ENCODE measurements at regions not wholly inside any gene's neighbourhood (a gene's known extent, or its start where the extent isn't known, plus 50 kb on each side); places are given as distances from the start of the nearest gene placed in this dataset.
"Not testable (repeated sequence)": the region's sequence is repeated elsewhere in the genome, so short reads cannot be mapped to it uniquely, and the experiment has no call there.

DNA sequence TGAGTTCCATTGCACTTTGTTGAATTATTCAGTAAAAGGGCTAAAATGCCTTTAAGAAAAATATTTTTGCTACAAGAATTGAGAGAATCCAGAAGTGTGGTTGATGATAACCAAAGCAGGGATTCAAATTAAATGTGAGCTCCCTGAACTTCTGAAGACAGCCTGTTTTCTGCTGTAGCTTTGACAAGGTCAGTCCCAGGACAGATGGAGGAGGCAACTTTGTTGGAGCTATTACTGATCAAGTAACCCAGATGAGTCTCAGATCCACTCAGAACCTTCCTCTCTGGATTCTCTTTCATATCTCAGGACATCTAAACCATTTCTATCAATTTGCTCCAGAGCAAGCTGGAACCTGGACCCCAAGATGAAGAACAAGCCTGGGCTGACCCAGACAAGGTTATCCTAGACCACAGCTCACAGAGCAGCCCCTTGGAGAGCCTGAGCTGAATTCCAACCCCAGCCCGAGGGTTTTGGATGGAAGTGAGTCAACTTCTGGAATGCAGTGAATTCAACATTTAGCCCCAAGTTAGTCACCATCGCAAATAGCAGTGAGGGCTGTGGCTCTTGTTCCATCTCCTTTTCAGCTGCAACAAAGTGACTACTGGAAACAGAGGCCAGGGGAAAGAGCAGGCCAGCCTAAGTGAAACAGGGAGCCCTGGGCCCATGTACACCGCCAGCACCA is 137.8 kb upstream of the TSC22D1 start:
- DNase-seq (ENCODE audit: low read depth) = peak; percentile 97

- DNase-seq (ENCODE audit: low read depth) = no peak
These were observed 135.6 kb upstream of the TSC22D1 start for GRCh38 chr13:44711706-44712105.

GRCh38 chr13:44710576-44710975 is 134.4 kb upstream of the TSC22D1 start:
- peak; percentile 98 for DNase-seq (ENCODE audit: low read depth)

GRCh38 chr13:44704811-44705210 is 128.7 kb upstream of the TSC22D1 start:
- not testable (repeated sequence) for DNase-seq (ENCODE audit: low read depth)

- peak; percentile 70 for DNase-seq (ENCODE audit: low read depth)
These were observed 127.2 kb upstream of the TSC22D1 start for GRCh38 chr13:44703371-44703770.

GRCh38 chr13:44698066-44698465 is 121.9 kb upstream of the TSC22D1 start:
- no peak for DNase-seq (ENCODE audit: low read depth)

GRCh38 chr13:44697058-44697457 is 120.9 kb upstream of the TSC22D1 start:
- DNase-seq (ENCODE audit: low read depth) = no peak

DNA sequence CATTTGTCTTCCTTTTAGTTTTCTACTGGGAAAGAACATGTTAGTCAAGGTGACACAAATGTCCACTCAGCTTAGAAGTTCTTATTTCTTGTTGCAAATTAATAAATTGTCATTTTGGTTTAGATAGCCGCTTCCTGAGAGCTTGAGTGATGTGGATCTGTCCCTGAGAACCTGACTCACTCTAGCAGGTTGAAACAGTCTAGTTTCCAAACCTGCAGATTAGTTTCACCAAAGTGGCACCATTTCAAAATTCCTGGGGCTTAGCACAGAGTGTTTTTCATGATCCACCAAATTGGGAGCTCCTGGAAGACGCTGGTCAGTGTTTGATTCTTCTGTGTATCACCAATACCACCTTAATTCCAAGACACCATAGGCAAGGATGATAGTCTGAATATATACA is 119.4 kb upstream of the TSC22D1 start:
- DNase-seq (ENCODE audit: low read depth) = no peak

- DNase-seq (ENCODE audit: low read depth) = no peak
These were observed 118.7 kb upstream of the TSC22D1 start for GRCh38 chr13:44694842-44695241.

DNA sequence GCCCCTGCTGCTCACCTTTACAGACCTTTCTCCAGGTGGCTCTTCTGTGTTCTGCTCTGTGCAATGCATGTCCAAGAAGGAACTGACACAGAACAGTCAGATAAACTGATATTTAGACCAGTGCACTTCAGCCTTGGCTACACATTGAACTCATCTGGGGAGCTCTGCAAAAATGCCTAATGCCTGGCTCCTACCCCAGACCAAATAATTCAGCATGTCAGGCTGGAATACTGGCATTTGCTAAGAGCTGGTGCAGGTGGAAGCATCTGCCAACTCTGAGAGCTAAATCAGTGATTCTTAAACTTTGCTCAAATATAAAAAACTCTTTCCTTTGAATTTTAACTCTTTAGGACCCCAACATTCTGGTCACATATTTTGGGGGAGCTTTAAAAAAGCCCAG is 118.2 kb upstream of the TSC22D1 start:
- no peak for DNase-seq (ENCODE audit: low read depth)

DNA sequence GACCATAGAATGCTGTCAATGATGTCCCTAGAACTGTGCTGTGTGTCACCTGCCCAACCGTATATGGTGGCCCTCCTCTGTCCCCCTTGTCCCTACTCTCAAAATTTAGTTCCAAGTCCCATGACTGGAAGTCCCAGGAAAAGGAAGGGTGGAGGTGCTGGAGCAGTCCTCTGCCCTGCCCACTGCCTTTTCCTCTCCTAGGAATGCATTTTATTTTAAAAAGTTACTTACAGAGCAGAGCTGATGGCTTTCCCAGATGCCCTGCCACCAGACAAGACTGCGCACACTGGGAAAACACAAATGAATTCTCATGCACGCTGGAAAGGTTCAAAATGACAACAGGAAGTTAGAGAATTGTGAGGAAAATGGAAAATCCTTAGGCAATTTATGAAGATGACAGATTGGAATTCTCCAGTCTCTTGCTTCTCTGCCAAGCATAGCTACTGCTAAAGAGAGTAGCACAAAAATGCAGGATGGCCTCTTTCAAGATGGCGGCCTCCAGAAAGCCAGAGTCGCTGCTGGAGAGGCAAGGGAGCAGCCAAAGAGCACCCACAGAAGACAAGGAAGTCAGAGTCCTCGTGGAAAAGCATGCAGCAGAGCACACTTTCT is 117.1 kb upstream of the TSC22D1 start:
- DNase-seq (ENCODE audit: low read depth) = no peak

DNA sequence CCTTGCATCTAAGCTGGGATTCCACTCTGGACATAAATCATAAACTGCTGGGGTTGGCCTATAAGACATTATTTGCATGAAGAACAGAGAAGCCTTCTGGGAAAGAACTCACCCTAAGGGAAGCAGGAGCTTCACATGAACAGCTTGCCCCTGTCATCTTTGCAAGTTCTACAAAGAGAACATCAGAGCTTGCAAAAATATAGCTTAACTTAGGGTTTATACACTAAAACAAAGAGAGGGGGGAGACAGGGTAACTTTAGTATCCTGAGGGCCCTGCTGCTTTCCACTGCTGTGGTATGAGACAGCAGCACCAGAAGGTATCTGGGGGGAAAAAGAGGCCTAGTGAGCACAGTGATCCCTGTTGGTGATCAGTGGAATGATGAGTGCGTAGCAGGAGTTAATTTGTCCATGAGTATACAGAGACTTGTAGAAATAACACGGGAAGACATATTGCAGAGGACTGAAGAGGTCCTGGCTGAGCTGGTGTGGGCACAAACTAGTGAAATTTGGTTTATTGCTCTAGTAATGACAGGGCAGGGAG is 116.1 kb upstream of the TSC22D1 start:
- peak; percentile 78 for DNase-seq (ENCODE audit: low read depth)

DNA sequence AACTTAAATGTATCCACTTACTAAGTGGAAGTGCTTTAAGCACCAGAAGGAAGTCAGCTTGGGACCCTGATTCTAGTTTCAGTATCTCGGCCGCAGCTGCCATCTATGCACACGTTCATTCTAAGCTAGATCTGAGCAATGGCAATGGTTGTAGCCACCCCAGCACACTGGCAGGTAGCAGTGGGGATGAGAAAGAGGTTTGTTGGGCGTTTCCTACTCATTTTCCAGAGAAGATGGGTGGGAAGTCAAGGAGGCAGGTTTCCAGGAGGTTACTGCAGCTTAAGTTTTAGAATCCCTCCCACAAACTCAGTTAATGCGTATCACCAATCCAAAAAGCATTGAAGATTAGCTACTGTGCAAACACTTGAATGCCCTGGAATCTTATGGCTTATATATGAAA is 114.2 kb upstream of the TSC22D1 start:
- DNase-seq (ENCODE audit: low read depth) = no peak

GRCh38 chr13:44688652-44689051 is 112.5 kb upstream of the TSC22D1 start:
- DNase-seq (ENCODE audit: low read depth) = no peak

- no peak for DNase-seq (ENCODE audit: low read depth)
These were observed 110.4 kb upstream of the TSC22D1 start for GRCh38 chr13:44686531-44686934.

DNA sequence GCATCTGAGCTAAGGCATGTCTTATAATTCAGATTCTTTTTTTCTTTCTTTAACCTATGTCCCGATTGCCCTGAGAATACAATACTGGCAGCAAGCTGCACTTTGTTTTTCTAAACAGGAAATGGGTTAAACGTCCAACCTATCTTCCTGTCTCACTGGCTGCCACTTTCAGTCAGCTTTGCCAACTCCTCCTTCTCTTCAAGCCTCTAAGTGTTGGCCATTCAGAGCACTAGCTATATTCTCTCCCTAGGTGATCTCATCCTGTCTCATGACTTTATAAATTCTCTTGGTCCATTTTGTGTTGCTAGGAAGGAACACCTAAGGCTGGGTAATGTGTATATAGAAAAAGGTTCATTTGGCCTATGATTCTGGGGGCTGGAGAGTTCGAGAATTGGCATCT is 109.5 kb upstream of the TSC22D1 start:
- DNase-seq (ENCODE audit: low read depth) = peak; percentile 63

DNA sequence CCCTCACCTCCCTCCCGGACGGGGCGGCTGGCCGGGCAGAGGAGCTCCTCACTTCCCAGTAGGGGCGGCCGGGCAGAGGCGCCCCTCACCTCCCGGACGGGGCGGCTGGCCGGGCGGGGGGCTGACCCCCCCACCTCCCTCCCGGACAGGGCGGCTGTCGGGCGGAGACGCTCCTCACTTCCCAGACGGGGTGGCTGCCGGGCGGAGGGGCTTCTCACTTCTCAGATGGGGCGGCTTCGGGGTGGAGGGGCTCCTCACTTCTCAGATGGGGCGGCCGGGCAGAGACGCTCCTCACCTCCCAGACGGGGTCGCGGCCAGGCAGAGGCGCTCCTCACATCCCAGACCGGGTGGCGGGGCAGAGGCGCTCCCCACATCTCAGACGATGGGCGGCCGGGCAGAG is 106.3 kb upstream of the TSC22D1 start:
- DNase-seq (ENCODE audit: low read depth) = not testable (repeated sequence)

GRCh38 chr13:44680746-44681355 is 104.7 kb upstream of the TSC22D1 start:
- no peak for DNase-seq (ENCODE audit: low read depth)

DNA sequence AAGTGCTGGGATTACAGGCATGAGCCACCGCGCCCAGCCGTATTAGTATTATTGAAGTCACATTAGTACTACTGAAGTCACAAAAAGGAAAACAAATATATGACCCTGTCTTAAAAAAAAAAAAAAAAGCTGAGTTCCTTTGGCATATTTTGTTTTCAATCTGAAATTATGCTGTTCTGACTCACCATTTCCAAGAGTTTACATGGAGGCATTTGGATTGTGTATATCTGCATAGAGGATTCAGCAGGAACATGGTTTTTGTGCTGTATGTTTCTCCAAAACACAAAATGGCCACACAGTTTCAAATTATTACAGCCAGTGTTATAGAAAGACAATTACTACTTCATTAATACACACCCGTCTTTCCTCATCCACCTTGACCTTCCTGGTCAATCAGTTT is 103.5 kb upstream of the TSC22D1 start:
- no peak for DNase-seq (ENCODE audit: low read depth)

GRCh38 chr13:44678197-44678596 is 102.1 kb upstream of the TSC22D1 start:
- DNase-seq (ENCODE audit: low read depth) = no peak

GRCh38 chr13:44676534-44676933 is 100.4 kb upstream of the TSC22D1 start:
- no peak for DNase-seq (ENCODE audit: low read depth)

GRCh38 chr13:44669534-44669933 is 93.4 kb upstream of the TSC22D1 start:
- no peak for DNase-seq (ENCODE audit: low read depth)

- DNase-seq (ENCODE audit: low read depth) = no peak
These were observed 92.6 kb upstream of the TSC22D1 start for GRCh38 chr13:44668688-44669087.
